Activated CD8-positive, alpha-beta T cell treated with anti-CD3 and anti-CD28 coated beads for 36 hours (primary cell): ENCODE measurements at regions not wholly inside any gene's neighbourhood (a gene's known extent, or its start where the extent isn't known, plus 50 kb on each side); places are given as distances from the start of the nearest gene placed in this dataset.

Experiments used
- ATAC-seq: fragments of 200-7000 bp; cut with Tn5 transposase; one replicate; pipeline ENCODE4 v1.10.0; 2021; ENCODE audit warnings: mild to moderate bottlenecking, moderate library complexity
- CTCF ChIA-PET: fragments of 350-600 bp; sonication (Branson Sonifier 250); formaldehyde crosslinking; loops from one replicate; lab custom pipeline; 2021; ENCODE audit warnings: antibody characterized with exemption; lab: Charles Lee
- POLR2A ChIA-PET: fragments of 350-600 bp; sonication (Branson Sonifier 250); formaldehyde crosslinking; loops from one replicate; lab custom pipeline; 2021; ENCODE audit warnings: antibody characterized with exemption; lab: Charles Lee
- DNase-seq: peaks from one replicate; pipeline ENCODE4 v3.0.0-alpha.2; 2020
- H3K27ac Mint-ChIP-seq: one replicate; pipeline ENCODE4 v1.8.0; 2021; ENCODE audit warnings: mild to moderate bottlenecking, mixed read lengths
- H3K27me3 Mint-ChIP-seq: one replicate; pipeline ENCODE4 v1.8.0; 2021; ENCODE audit warnings: mixed read lengths
- H3K36me3 Mint-ChIP-seq: one replicate; pipeline ENCODE4 v1.8.0; 2021; ENCODE audit warnings: low read depth, mixed read lengths
- H3K4me1 Mint-ChIP-seq: one replicate; pipeline ENCODE4 v1.8.0; 2021; ENCODE audit warnings: low read depth, mixed read lengths
- H3K4me3 Mint-ChIP-seq: one replicate; pipeline ENCODE4 v1.8.0; 2021; ENCODE audit warnings: mild to moderate bottlenecking, moderate library complexity, mixed read lengths
- H3K9me3 Mint-ChIP-seq: one replicate; pipeline ENCODE4 v1.8.0; 2021; ENCODE audit warnings: mixed read lengths
- CTCF ChIP-seq: fragments of 200-600 bp; IDR thresholded peaks from one replicate; pipeline ENCODE4 v1.8.0; 2022; ENCODE audit warnings: antibody characterized with exemption, mild to moderate bottlenecking
- intact Hi-C: fragments of 100-400 bp; cut with micrococcal nuclease; formaldehyde crosslinking; loops from one replicate; pipeline ENCODE4 v1.10.0; 2022

- Mint-ChIP-seq H3K4me1 (no peaks in the 10 kb centered on the region), H3K36me3 (no peaks in the 10 kb centered on the region), H3K4me3 (no peak overlapping the region), H3K27ac (no peak overlapping the region), H3K9me3 (peaks cover 2% of the 10 kb centered on the region), H3K27me3 (no peaks in the 10 kb centered on the region)
- no peak for DNase-seq
- ChIA-PET CTCF (no interaction called here), POLR2A (no interaction called here)
- intact Hi-C loops, result no loop called here
- ATAC-seq, result no peak
- no peak for TF ChIP-seq CTCF
Observed at GRCh38 chr16:85522308-85522841, 90.7 kb upstream of the GSE1 start.

- no peak for TF ChIP-seq CTCF
- Mint-ChIP-seq H3K27ac (no peak overlapping the region), H3K4me1 (no peaks in the 10 kb centered on the region), H3K4me3 (no peak overlapping the region), H3K36me3 (no peaks in the 10 kb centered on the region), H3K9me3 (peaks cover 2% of the 10 kb centered on the region), H3K27me3 (no peaks in the 10 kb centered on the region)
- DNase-seq, result no peak
- CTCF ChIA-PET, result no interaction called here
- POLR2A ChIA-PET, result no interaction called here
- no peak for ATAC-seq
- intact Hi-C loops, result no loop called here
Observed at GRCh38 chr16:85522842-85523601, 90.1 kb upstream of the GSE1 start.

- H3K27me3 Mint-ChIP-seq, result no peaks in the 10 kb centered on the region
- H3K4me1 Mint-ChIP-seq, result no peaks in the 10 kb centered on the region
- no peaks in the 10 kb centered on the region for H3K36me3 Mint-ChIP-seq
- peaks cover 2% of the 10 kb centered on the region for H3K9me3 Mint-ChIP-seq
- TF ChIP-seq CTCF, result no peak
- ATAC-seq, result no peak
- POLR2A ChIA-PET, result no interaction called here
- H3K27ac Mint-ChIP-seq, result no peak overlapping the region
- CTCF ChIA-PET, result no interaction called here
- intact Hi-C loops, result no loop called here
- H3K4me3 Mint-ChIP-seq, result no peak overlapping the region
- no peak for DNase-seq
Observed at GRCh38 chr16:85523602-85524364, 89.3 kb upstream of the GSE1 start.

- POLR2A ChIA-PET, result no interaction called here
- Mint-ChIP-seq H3K27ac (no peak overlapping the region), H3K9me3 (peaks cover 2% of the 10 kb centered on the region), H3K4me1 (no peaks in the 10 kb centered on the region), H3K36me3 (no peaks in the 10 kb centered on the region), H3K4me3 (no peak overlapping the region), H3K27me3 (no peaks in the 10 kb centered on the region)
- CTCF ChIA-PET, result no interaction called here
- no peak for TF ChIP-seq CTCF
- no peak for ATAC-seq
- intact Hi-C loops, result no loop called here
- DNase-seq, result no peak
Observed at GRCh38 chr16:85524365-85524629, 88.8 kb upstream of the GSE1 start.
